ENCODE measurements at regions not wholly inside any gene's neighbourhood (a gene's known extent, or its start where the extent isn't known, plus 50 kb on each side); places are given as distances from the start of the nearest gene placed in this dataset.

DNA sequence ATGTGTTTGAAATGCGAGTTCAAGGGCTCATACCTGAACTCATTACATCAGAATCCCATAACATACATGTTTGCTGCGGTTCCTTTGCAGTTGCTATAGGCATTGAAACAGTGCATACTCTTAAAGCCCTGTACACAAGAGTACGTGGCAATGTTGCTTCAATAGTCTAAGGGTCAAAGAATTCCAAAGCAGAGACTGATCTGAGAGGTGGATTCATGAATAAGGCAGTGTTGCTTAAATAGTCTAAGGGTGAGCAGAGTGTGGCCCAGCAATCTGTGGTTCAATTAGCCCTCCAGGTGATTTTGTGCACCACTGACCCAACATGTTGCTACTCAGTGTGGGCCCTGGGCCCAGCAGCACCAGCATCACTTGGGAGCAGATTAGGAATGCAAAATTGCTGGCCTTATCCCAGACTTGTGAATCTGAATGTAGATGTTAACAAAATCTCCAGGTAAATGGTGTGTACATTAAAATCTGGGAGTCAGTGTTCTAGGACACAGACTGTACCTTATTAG is 314.7 kb upstream of the UMPS start:
- Histone ChIP-seq H3K4me1 (ENCODE audit: control insufficient read depth, insufficient read depth, low read length, poor library complexity, severe bottlenecking) (no peaks in the 10 kb centered on the region), H3K36me3 (ENCODE audit: control insufficient read depth, insufficient read depth, low read length) (peaks cover 42% of the 10 kb centered on the region), H3K4me3 (ENCODE audit: extremely low read depth, insufficient read depth, low read length, poor library complexity, severe bottlenecking) (no peak overlapping the region), H3K27ac (ENCODE audit: low read depth, low read length, severe bottlenecking) (no peak overlapping the region), H3K9me3 (ENCODE audit: control insufficient read depth, low read length) (no peaks in the 10 kb centered on the region)
- WGBS, 2 experiments (ENCODE audit: insufficient coverage in 2 of 2): 91 to 95% methylated on average over 2 to 3 of the region's 3 CpGs

DNA sequence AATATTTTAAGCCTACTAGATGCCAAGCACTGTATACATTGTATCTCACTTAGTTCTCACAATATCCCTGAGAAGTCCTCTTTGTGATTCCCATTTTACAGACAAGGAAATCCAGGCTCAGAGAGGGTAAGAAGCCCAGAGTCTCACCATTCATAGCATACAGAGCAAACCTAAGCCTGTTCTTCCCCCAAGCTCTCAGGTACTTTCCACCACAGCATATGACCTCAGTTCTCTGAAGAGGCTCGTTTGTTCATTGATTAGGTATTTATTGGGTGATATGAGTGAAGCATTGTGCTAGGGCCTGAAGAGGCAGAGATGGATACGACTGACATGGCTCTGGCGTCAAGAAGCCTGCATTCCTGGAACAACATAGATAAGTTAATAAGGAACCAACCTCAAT is 310.9 kb upstream of the UMPS start:
- H3K4me3 ChIP-seq (ENCODE audit: extremely low read depth, insufficient read depth, low read length, poor library complexity, severe bottlenecking): no peak overlapping the region
- WGBS, 2 experiments (ENCODE audit: insufficient coverage in 2 of 2): 60 to 100% methylated on average over 1 of the region's 3 CpGs

DNA sequence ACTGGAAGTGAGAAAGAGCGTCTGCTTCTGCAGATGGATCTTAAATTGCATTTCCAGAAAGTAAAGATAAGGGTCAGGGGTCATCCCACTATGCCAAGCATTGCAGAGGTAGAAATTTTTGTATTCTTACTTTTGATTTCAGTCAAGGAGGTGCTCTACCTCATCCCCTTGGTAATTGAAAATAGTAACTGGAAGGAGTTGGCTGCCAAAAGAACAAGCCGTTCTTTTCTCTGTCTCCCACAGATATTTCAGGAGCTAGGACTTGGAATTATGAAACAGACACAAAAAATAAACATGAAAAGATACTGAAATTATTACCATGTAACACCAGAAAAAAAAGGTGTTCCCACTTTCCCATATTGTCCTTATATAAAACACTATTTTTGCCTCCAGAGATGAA is 309.9 kb upstream of the UMPS start:
- H3K27ac ChIP-seq (ENCODE audit: low read depth, low read length, severe bottlenecking): no peak overlapping the region
- peaks cover 18% of the 10 kb centered on the region for H3K36me3 ChIP-seq (ENCODE audit: control insufficient read depth, insufficient read depth, low read length)
- H3K4me1 ChIP-seq (ENCODE audit: control insufficient read depth, insufficient read depth, low read length, poor library complexity, severe bottlenecking): no peaks in the 10 kb centered on the region
- WGBS, 2 experiments (ENCODE audit: insufficient coverage in 2 of 2): 100% methylated on average over 1 of the region's 2 CpGs; no CpG with 5 or more reads in 1 of the 2 experiments
- H3K9me3 ChIP-seq (ENCODE audit: control insufficient read depth, low read length): no peaks in the 10 kb centered on the region
- H3K4me3 ChIP-seq (ENCODE audit: extremely low read depth, insufficient read depth, low read length, poor library complexity, severe bottlenecking): no peak overlapping the region

More for the DNA sequence above, 310.9 kb upstream of the UMPS start:
- Histone ChIP-seq H3K4me1 (ENCODE audit: control insufficient read depth, insufficient read depth, low read length, poor library complexity, severe bottlenecking) (no peaks in the 10 kb centered on the region), H3K9me3 (ENCODE audit: control insufficient read depth, low read length) (no peaks in the 10 kb centered on the region), H3K36me3 (ENCODE audit: control insufficient read depth, insufficient read depth, low read length) (peaks cover 22% of the 10 kb centered on the region), H3K27ac (ENCODE audit: low read depth, low read length, severe bottlenecking) (no peak overlapping the region)

DNA sequence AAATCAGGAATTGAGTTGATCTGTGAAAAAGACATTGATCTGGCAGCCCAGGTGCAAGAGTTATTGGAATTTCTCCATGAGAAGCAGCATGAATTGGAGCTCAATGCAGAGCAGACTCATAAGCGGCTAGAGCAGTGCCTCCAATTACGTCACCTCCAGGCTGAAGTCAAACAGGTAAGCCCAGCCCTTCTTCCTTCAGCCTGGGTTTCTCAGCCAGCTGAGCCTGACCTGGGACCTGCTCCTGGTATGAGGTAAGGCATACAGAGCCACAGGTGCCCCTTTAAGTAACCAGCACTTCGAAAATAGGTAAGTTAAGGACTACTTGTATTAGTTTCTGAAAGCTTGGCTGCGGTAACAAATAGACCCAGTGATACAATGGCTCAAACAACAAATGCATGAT is 307.4 kb upstream of the UMPS start:
- no peaks in the 10 kb centered on the region for H3K9me3 ChIP-seq (ENCODE audit: control insufficient read depth, low read length)
- no peaks in the 10 kb centered on the region for H3K4me1 ChIP-seq (ENCODE audit: control insufficient read depth, insufficient read depth, low read length, poor library complexity, severe bottlenecking)
- WGBS, 2 experiments (ENCODE audit: insufficient coverage in 2 of 2): 91 to 98% methylated on average over 2 to 4 of the region's 4 CpGs
- no peak overlapping the region for H3K27ac ChIP-seq (ENCODE audit: low read depth, low read length, severe bottlenecking)
- H3K4me3 ChIP-seq (ENCODE audit: extremely low read depth, insufficient read depth, low read length, poor library complexity, severe bottlenecking): no peak overlapping the region
- peaks cover 16% of the 10 kb centered on the region for H3K36me3 ChIP-seq (ENCODE audit: control insufficient read depth, insufficient read depth, low read length)

- 88% methylated on average over 1 of the region's 2 CpGs; no CpG with 5 or more reads in 1 of the 2 experiments for WGBS, 2 experiments (ENCODE audit: insufficient coverage in 2 of 2)
- Histone ChIP-seq H3K4me3 (ENCODE audit: extremely low read depth, insufficient read depth, low read length, poor library complexity, severe bottlenecking) (no peak overlapping the region), H3K36me3 (ENCODE audit: control insufficient read depth, insufficient read depth, low read length) (peaks cover 16% of the 10 kb centered on the region), H3K9me3 (ENCODE audit: control insufficient read depth, low read length) (no peaks in the 10 kb centered on the region), H3K27ac (ENCODE audit: low read depth, low read length, severe bottlenecking) (no peak overlapping the region), H3K4me1 (ENCODE audit: control insufficient read depth, insufficient read depth, low read length, poor library complexity, severe bottlenecking) (peaks cover 4% of the 10 kb centered on the region)
Measured at GRCh38 chr3:124424396-124424795, 305.9 kb upstream of the UMPS start.

- Histone ChIP-seq H3K9me3 (ENCODE audit: control insufficient read depth, low read length) (no peaks in the 10 kb centered on the region), H3K4me3 (ENCODE audit: extremely low read depth, insufficient read depth, low read length, poor library complexity, severe bottlenecking) (no peak overlapping the region), H3K4me1 (ENCODE audit: control insufficient read depth, insufficient read depth, low read length, poor library complexity, severe bottlenecking) (peaks cover 4% of the 10 kb centered on the region), H3K27ac (ENCODE audit: low read depth, low read length, severe bottlenecking) (no peak overlapping the region), H3K36me3 (ENCODE audit: control insufficient read depth, insufficient read depth, low read length) (peaks cover 11% of the 10 kb centered on the region)
- WGBS, 2 experiments (ENCODE audit: insufficient coverage in 2 of 2): 95 to 98% methylated on average over 4 to 5 of the region's 6 CpGs
Measured at GRCh38 chr3:124425972-124426371, 304.3 kb upstream of the UMPS start.

DNA sequence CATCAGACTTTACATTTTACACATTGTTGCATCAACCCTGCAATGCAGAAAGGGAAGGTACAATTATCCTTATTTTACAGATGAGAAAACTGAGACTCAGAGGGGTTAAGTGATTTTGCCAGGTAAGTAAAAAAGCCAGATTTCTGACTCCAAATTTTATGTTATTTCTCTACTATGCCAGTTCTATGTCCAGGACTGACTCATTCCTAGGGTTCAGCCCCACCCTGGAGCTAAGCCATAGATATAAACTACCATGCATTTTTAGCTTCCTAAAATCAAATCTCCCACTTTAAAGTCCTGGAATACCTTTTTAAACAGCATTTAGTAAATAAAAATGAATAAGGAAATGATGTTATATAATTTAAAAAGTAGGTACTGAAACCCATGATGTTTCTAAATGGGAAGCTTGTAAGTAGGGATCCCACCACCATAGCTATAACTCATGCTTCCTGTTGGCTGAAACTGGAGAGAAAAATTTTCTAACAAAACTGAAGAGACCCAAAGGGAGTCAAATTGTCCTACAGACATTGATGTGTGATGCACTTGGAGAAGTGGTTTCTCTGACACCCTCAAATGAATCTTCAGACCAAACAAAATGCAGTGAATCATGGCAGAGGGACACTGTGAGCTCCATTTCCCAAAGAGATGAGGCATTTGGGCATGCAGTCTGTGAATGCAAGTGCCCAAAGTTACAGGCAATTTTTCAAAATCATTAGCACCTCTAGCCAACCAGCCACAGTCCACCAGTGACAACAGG is 301.7 kb upstream of the UMPS start:
- H3K4me1 ChIP-seq (ENCODE audit: control insufficient read depth, insufficient read depth, low read length, poor library complexity, severe bottlenecking): peaks cover 4% of the 10 kb centered on the region
- H3K36me3 ChIP-seq (ENCODE audit: control insufficient read depth, insufficient read depth, low read length): peaks cover 9% of the 10 kb centered on the region
- H3K4me3 ChIP-seq (ENCODE audit: extremely low read depth, insufficient read depth, low read length, poor library complexity, severe bottlenecking): no peak overlapping the region
- no peaks in the 10 kb centered on the region for H3K9me3 ChIP-seq (ENCODE audit: control insufficient read depth, low read length)
- no peak overlapping the region for H3K27ac ChIP-seq (ENCODE audit: low read depth, low read length, severe bottlenecking)

- no peak overlapping the region for H3K4me3 ChIP-seq (ENCODE audit: extremely low read depth, insufficient read depth, low read length, poor library complexity, severe bottlenecking)
- no peak overlapping the region for H3K27ac ChIP-seq (ENCODE audit: low read depth, low read length, severe bottlenecking)
- no peaks in the 10 kb centered on the region for H3K9me3 ChIP-seq (ENCODE audit: control insufficient read depth, low read length)
- H3K36me3 ChIP-seq (ENCODE audit: control insufficient read depth, insufficient read depth, low read length): peaks cover 10% of the 10 kb centered on the region
- peaks cover 4% of the 10 kb centered on the region for H3K4me1 ChIP-seq (ENCODE audit: control insufficient read depth, insufficient read depth, low read length, poor library complexity, severe bottlenecking)
- WGBS, 2 experiments (ENCODE audit: insufficient coverage in 2 of 2): 68 to 78% methylated on average over 2 to 3 of the region's 3 CpGs
Measured at GRCh38 chr3:124429129-124429815, 301.0 kb upstream of the UMPS start.

DNA sequence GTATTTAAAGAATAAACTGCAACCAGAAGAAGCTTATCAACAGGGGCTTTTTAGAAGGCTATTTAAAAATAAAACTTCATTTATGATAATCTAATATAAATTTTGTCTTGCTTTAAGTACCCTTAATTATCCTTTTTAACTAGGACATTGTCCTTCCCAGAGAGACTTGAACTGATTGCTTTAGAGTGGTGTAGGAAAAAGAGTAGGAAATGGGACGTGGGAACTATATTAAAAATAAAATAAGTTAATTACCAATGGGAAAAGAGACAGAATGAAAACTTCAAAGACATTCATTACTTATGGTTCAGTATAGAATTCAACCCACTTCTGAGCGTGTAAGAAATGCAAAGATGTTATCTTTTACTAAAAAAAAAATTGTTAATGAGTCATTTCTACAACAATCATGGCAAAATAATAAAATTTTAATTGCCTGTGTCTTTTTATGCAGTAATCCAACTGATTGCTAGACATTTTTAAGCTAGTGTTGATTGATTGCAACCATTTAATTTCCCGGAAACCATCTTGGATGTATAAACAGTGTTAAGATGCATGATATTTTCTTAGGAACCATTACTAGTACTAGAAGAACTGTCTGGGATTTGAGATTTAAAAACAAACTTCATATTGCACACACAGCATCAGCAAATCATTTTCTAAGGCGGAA is 298.8 kb upstream of the UMPS start:
- Histone ChIP-seq H3K9me3 (ENCODE audit: control insufficient read depth, low read length) (peaks cover 4% of the 10 kb centered on the region), H3K4me3 (ENCODE audit: extremely low read depth, insufficient read depth, low read length, poor library complexity, severe bottlenecking) (no peak overlapping the region), H3K36me3 (ENCODE audit: control insufficient read depth, insufficient read depth, low read length) (peaks cover 19% of the 10 kb centered on the region), H3K4me1 (ENCODE audit: control insufficient read depth, insufficient read depth, low read length, poor library complexity, severe bottlenecking) (peaks cover 4% of the 10 kb centered on the region), H3K27ac (ENCODE audit: low read depth, low read length, severe bottlenecking) (no peak overlapping the region)
- WGBS, 2 experiments (ENCODE audit: insufficient coverage in 2 of 2): no CpG with 5 or more reads among the region's 4 CpGs

GRCh38 chr3:124434176-124434575 is 296.1 kb upstream of the UMPS start:
- 92 to 98% methylated on average over 10 of the region's 10 CpGs for WGBS, 2 experiments (ENCODE audit: insufficient coverage in 2 of 2)
- Histone ChIP-seq H3K4me1 (ENCODE audit: control insufficient read depth, insufficient read depth, low read length, poor library complexity, severe bottlenecking) (no peaks in the 10 kb centered on the region), H3K27ac (ENCODE audit: low read depth, low read length, severe bottlenecking) (no peak overlapping the region), H3K36me3 (ENCODE audit: control insufficient read depth, insufficient read depth, low read length) (peaks cover 19% of the 10 kb centered on the region), H3K9me3 (ENCODE audit: control insufficient read depth, low read length) (peaks cover 4% of the 10 kb centered on the region), H3K4me3 (ENCODE audit: extremely low read depth, insufficient read depth, low read length, poor library complexity, severe bottlenecking) (no peak overlapping the region)

Data from mesodermal cell (in vitro differentiated cells).